Neural progenitor cell (in vitro differentiated cells): ENCODE measurements at regions not wholly inside any gene's neighbourhood (a gene's known extent, or its start where the extent isn't known, plus 50 kb on each side); places are given as distances from the start of the nearest gene placed in this dataset.

Experiments
- CTCF ChIP-seq: fragments of 200-600 bp; sonication (generic); IDR thresholded peaks from 2 replicates; pipeline ENCODE4 v1.5.1; 2017; ENCODE audit warnings: antibody characterized with exemption, mild to moderate bottlenecking
- EZH2 ChIP-seq: fragments of 200-600 bp; sonication (generic); IDR thresholded peaks from 2 replicates; pipeline ENCODE4 v1.6.1; 2017; ENCODE audit warnings: antibody characterized with exemption, mild to moderate bottlenecking, moderate library complexity
- EZH2phosphoT487 ChIP-seq: fragments of 200-600 bp; sonication (generic); IDR thresholded peaks from 2 replicates; pipeline ENCODE4 v1.6.1; 2017; ENCODE audit warnings: antibody characterized with exemption

DNA sequence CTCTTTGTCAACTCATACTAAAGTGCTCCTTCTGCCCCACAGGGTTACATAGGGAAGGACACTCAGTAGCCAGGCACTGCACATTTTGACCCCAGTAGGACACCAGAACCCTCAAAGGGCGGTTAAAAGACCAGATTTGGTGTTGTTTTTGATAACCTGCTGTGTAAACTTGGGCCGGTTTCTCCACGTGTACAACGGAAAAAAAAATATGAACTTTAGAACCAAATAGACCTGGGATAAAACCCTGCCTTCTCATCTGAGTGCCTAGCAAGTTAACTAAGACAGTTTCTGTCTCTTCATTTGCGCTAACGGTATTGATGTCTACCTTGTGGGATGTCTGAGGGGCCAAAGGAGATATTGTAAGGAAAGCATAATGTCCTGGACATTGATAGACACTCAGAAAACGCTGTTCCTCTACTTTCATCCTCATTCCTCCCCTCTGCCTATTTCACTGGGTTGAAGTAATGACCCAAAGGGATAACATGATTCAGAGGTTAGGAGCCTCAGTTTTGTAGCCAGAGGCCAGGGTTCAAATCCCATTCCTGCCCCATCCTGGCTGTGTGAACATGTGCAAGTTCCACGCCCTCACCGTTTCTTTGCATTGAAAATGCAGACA, 155.9 kb upstream of the LPP start:
- TF ChIP-seq CTCF (no peak), EZH2 (no peak), EZH2phosphoT487 (no peak)
